H1 (cell line): ENCODE measurements at regions not wholly inside any gene's neighbourhood (a gene's known extent, or its start where the extent isn't known, plus 50 kb on each side); places are given as distances from the start of the nearest gene placed in this dataset.

Source experiments
- CHD2 ChIP-seq: IDR thresholded peaks from 2 replicates; pipeline ENCODE4 v1.6.1; 2012; ENCODE audit warnings: low read length, improper control_type of control experiment
- EP300 ChIP-seq, 2 experiments: IDR thresholded peaks; 1 replicate in 1 of 2; 2 replicates in 1 of 2; pipeline ENCODE4 v1.6.1; 2011 to 2012; ENCODE audit warnings: low read depth in 2 of 2, low read length in 2 of 2, mild to moderate bottlenecking in 2 of 2, borderline replicate concordance in 1 of 2, inconsistent platforms in 1 of 2, moderate library complexity in 1 of 2
- HDAC2 ChIP-seq, 2 experiments: fragments of 300-600 bp in 1 of 2; sonication (generic) in 1 of 2; IDR thresholded peaks; 2 replicates each; pipeline ENCODE4 v1.6.1; 2011 to 2012; ENCODE audit warnings: low read depth in 2 of 2, low read length in 2 of 2, mild to moderate bottlenecking in 2 of 2, moderate library complexity in 2 of 2, borderline replicate concordance in 1 of 2, inconsistent platforms in 1 of 2
- POLR2A ChIP-seq, 2 experiments: IDR thresholded peaks; 1 replicate in 1 of 2; 2 replicates in 1 of 2; pipeline ENCODE4 v1.6.1; 2011; ENCODE audit warnings: low read depth in 2 of 2, low read length in 2 of 2, mild to moderate bottlenecking in 2 of 2; ENCODE audit errors: control extremely low read depth in 1 of 2
- RAD21 ChIP-seq, 2 experiments: IDR thresholded peaks in 1 of 2; conservative IDR thresholded peaks in 1 of 2; 2 replicates each; pipeline ENCODE4 v1.6.1; 2011; ENCODE audit warnings: low read depth in 2 of 2, low read length in 2 of 2, improper control_type of control experiment in 1 of 2, inconsistent platforms in 1 of 2, mild to moderate bottlenecking in 1 of 2, moderate library complexity in 1 of 2
- SP1 ChIP-seq: IDR thresholded peaks from 2 replicates; pipeline ENCODE4 v1.6.1; 2011; ENCODE audit warnings: low read depth, low read length
- TEAD4 ChIP-seq: IDR thresholded peaks from 2 replicates; pipeline ENCODE4 v1.6.1; 2012; ENCODE audit warnings: low read depth, low read length, inconsistent platforms, mixed read lengths
- ZNF274 ChIP-seq: IDR thresholded peaks from 2 replicates; pipeline ENCODE4 v1.7.0; 2012; ENCODE audit warnings: low read length, borderline replicate concordance; ENCODE audit errors: extremely low read depth
- TF ChIP-seq, protein P1 (sequence below), 3 experiments: IDR thresholded peaks; 1 replicate in 2 of 3; 2 replicates in 1 of 3; pipeline versions ENCODE4 v1.5.1 to v1.6.1; 2011; ENCODE audit warnings: low read length in 3 of 3, mild to moderate bottlenecking in 3 of 3, inconsistent platforms in 2 of 3, low read depth in 1 of 3, moderate library complexity in 1 of 3; ENCODE audit not compliant: insufficient read depth in 1 of 3; ENCODE audit errors: control extremely low read depth in 1 of 3

DNA sequence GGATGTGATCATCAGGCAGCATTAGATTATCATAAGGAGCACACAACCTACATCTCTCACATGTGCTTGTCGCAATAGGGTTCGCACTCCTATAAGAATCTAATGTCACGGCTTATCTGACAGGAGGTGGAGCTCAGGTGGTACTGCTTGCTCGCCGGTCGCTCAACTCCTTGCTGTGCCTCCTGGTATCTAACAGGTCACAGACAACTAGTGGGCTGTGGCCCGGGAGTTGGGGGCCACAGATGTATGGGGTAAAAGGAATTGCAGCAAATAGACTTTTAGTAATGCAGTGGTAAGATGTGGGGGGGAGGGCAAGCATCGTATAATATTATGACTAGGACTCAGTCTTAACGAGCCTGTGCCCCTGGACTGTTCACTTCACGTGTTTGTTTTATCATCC is 624.8 kb downstream of the CENPC start:
- TF ChIP-seq EP300 (IDR thresholded peaks at IDR 0.05; ENCODE audit: borderline replicate concordance in 1 of 2, low read depth in 2 of 2, low read length in 2 of 2) (no peak), POLR2A (IDR thresholded peaks at IDR 0.05; ENCODE audit: control extremely low read depth in 1 of 2, low read depth in 2 of 2, low read length in 2 of 2) (no peak), CHD2 (no peak), TEAD4 (no peak), SP1 (no peak), HDAC2 (IDR thresholded peaks at IDR 0.05; ENCODE audit: borderline replicate concordance in 1 of 2, low read depth in 2 of 2, low read length in 2 of 2) (no peak), RAD21 (IDR thresholded peaks at IDR 0.05 in 1 of 2, conservative IDR thresholded peaks at IDR 0.05 in 1 of 2; ENCODE audit: low read depth in 2 of 2, low read length in 2 of 2) (no peak), ZNF274 (no peak)
- TF ChIP-seq, protein P1, sequence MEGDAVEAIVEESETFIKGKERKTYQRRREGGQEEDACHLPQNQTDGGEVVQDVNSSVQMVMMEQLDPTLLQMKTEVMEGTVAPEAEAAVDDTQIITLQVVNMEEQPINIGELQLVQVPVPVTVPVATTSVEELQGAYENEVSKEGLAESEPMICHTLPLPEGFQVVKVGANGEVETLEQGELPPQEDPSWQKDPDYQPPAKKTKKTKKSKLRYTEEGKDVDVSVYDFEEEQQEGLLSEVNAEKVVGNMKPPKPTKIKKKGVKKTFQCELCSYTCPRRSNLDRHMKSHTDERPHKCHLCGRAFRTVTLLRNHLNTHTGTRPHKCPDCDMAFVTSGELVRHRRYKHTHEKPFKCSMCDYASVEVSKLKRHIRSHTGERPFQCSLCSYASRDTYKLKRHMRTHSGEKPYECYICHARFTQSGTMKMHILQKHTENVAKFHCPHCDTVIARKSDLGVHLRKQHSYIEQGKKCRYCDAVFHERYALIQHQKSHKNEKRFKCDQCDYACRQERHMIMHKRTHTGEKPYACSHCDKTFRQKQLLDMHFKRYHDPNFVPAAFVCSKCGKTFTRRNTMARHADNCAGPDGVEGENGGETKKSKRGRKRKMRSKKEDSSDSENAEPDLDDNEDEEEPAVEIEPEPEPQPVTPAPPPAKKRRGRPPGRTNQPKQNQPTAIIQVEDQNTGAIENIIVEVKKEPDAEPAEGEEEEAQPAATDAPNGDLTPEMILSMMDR (IDR thresholded peaks at IDR 0.05; ENCODE audit: control extremely low read depth in 1 of 3, insufficient read depth in 1 of 3, low read depth in 1 of 3, low read length in 3 of 3) = no peak
